IMR-90 (cell line): ENCODE measurements at regions not wholly inside any gene's neighbourhood (a gene's known extent, or its start where the extent isn't known, plus 50 kb on each side); places are given as distances from the start of the nearest gene placed in this dataset.

ENCODE experiments used
- ATAC-seq: fragments of 200-7000 bp; cut with Tn5 transposase; 2 replicates; pipeline ENCODE4 v1.9.1; 2020; ENCODE audit warnings: low read depth, mild to moderate bottlenecking, moderate library complexity
- BruUV-seq: library from RNA; stranded (reverse); fragments of 400-500 nt; replicated peaks from 2 replicates; lab custom pipeline; 2021; lab: Mats Ljungman, UMichigan
- CTCF ChIA-PET: fragments of 300-600 bp; formaldehyde crosslinking; extraction: SDS; loops from one replicate; lab custom pipeline; 2021; ENCODE audit warnings: antibody characterized with exemption; lab: Yijun Ruan, JAX
- POLR2A ChIA-PET: fragments of 300-600 bp; sonication (Branson Sonifier 250); formaldehyde crosslinking; loops from one replicate; lab custom pipeline; 2022; ENCODE audit warnings: antibody characterized with exemption; ENCODE audit not compliant: unreplicated experiment; lab: Charles Lee
- DNase-seq: peaks from one replicate; pipeline ENCODE4 v3.0.0; 2013
- H2AFZ ChIP-seq: replicated peaks from 2 replicates; pipeline ENCODE3; 2013; ENCODE audit warnings: low read length, mild to moderate bottlenecking; ENCODE audit not compliant: poor library complexity
- H2AK5ac ChIP-seq: 2 replicates; pipeline ENCODE4 v1.6.1; 2013; ENCODE audit warnings: low read depth, low read length, inconsistent platforms
- H2AK9ac ChIP-seq: replicated peaks from 2 replicates; pipeline ENCODE3; 2013; ENCODE audit warnings: mild to moderate bottlenecking, low read depth, low read length, moderate library complexity; ENCODE audit not compliant: poor library complexity
- H2BK120ac ChIP-seq: 2 replicates; pipeline ENCODE4 v1.6.1; 2013; ENCODE audit warnings: low read depth, low read length, inconsistent platforms
- H2BK15ac ChIP-seq: 3 replicates; pipeline ENCODE4 v1.6.1; 2013; ENCODE audit warnings: low read depth, low read length, inconsistent platforms
- H2BK20ac ChIP-seq: 2 replicates; pipeline ENCODE4 v1.6.1; 2013; ENCODE audit warnings: low read depth, mild to moderate bottlenecking, inconsistent platforms, low read length, moderate library complexity
- H2BK5ac ChIP-seq: 2 replicates; pipeline ENCODE4 v1.6.1; 2013; ENCODE audit warnings: mild to moderate bottlenecking, low read depth, low read length, inconsistent platforms; ENCODE audit not compliant: poor library complexity, severe bottlenecking
- H3K14ac ChIP-seq: replicated peaks from 2 replicates; pipeline ENCODE4 v1.6.1; 2013; ENCODE audit warnings: low read depth, low read length, inconsistent platforms
- H3K18ac ChIP-seq: 2 replicates; pipeline ENCODE4 v1.6.1; 2013; ENCODE audit warnings: low read depth, low read length, control low read depth
- H3K23ac ChIP-seq: 2 replicates; pipeline ENCODE4 v1.6.1; 2013; ENCODE audit warnings: low read depth, low read length, inconsistent platforms
- H3K27ac ChIP-seq: 2 replicates; pipeline ENCODE4 v1.5.1; 2013; ENCODE audit warnings: mild to moderate bottlenecking, control low read depth, low read length; ENCODE audit not compliant: insufficient read depth
- H3K27me3 ChIP-seq: 2 replicates; pipeline ENCODE4 v1.6.1; 2013; ENCODE audit warnings: low read length; ENCODE audit not compliant: control insufficient read depth, insufficient read depth
- H3K36me3 ChIP-seq: 2 replicates; pipeline ENCODE4 v1.6.1; 2013; ENCODE audit warnings: low read length, mixed read lengths; ENCODE audit not compliant: control insufficient read depth, insufficient read depth
- H3K4ac ChIP-seq: 2 replicates; pipeline ENCODE4 v1.6.1; 2013; ENCODE audit warnings: low read depth, low read length, inconsistent platforms
- H3K4me1 ChIP-seq: 2 replicates; pipeline ENCODE4 v1.6.1; 2013; ENCODE audit warnings: low read length, mixed read lengths; ENCODE audit not compliant: control insufficient read depth, insufficient read depth
- H3K4me2 ChIP-seq: 2 replicates; pipeline ENCODE4 v1.6.1; 2013; ENCODE audit warnings: low read depth, mild to moderate bottlenecking, control low read depth, low read length, moderate library complexity
- H3K4me3 ChIP-seq: 2 replicates; pipeline ENCODE4 v1.5.1; 2013; ENCODE audit warnings: low read depth, mild to moderate bottlenecking, control low read depth, low read length, moderate library complexity; ENCODE audit not compliant: insufficient read depth
- H3K56ac ChIP-seq: 2 replicates; pipeline ENCODE4 v1.6.1; 2013; ENCODE audit warnings: low read length, inconsistent platforms; ENCODE audit not compliant: insufficient read depth; ENCODE audit errors: extremely low read depth
- H3K79me1 ChIP-seq, 2 experiments: 2 replicates each; pipeline ENCODE4 v1.6.1; 2013; ENCODE audit warnings: low read length in 2 of 2, inconsistent platforms in 1 of 2, low read depth in 1 of 2
- H3K9ac ChIP-seq: 2 replicates; pipeline ENCODE4 v1.6.1; 2013; ENCODE audit warnings: low read depth, low read length, control low read depth
- H3K9me1 ChIP-seq: 2 replicates; pipeline ENCODE4 v1.6.1; 2013; ENCODE audit warnings: low read length, inconsistent platforms; ENCODE audit not compliant: insufficient read depth
- H3K9me3 ChIP-seq: 2 replicates; pipeline ENCODE4 v1.6.1; 2013; ENCODE audit warnings: low read length; ENCODE audit not compliant: control insufficient read depth, insufficient read depth
- H4K20me1 ChIP-seq: 2 replicates; pipeline ENCODE4 v1.6.1; 2013; ENCODE audit warnings: low read length, inconsistent platforms; ENCODE audit not compliant: insufficient read depth
- H4K5ac ChIP-seq: 2 replicates; pipeline ENCODE4 v1.6.1; 2013; ENCODE audit warnings: mild to moderate bottlenecking, low read depth, low read length, control low read depth
- H4K8ac ChIP-seq, 2 experiments: 2 replicates each; pipeline ENCODE4 v1.6.1; 2013; ENCODE audit warnings: low read depth in 2 of 2, low read length in 2 of 2, control low read depth in 1 of 2, inconsistent platforms in 1 of 2
- H4K91ac ChIP-seq: 2 replicates; pipeline ENCODE4 v1.6.1; 2013; ENCODE audit warnings: low read depth, low read length, inconsistent platforms; ENCODE audit not compliant: insufficient read depth
- CEBPB ChIP-seq: IDR thresholded peaks from 2 replicates; pipeline ENCODE4 v1.6.1; 2012; ENCODE audit warnings: low read depth, low read length, improper control_type of control experiment
- FOS ChIP-seq: fragments of 150-350 bp; IDR thresholded peaks from 2 replicates; pipeline ENCODE4 v1.6.1; 2016; ENCODE audit warnings: low read depth, low read length
- MAZ ChIP-seq: IDR thresholded peaks from 2 replicates; pipeline ENCODE4 v1.6.1; 2012; ENCODE audit warnings: low read depth, mild to moderate bottlenecking, low read length, improper control_type of control experiment, moderate library complexity, borderline replicate concordance
- NFE2L2 ChIP-seq: fragments of 150-350 bp; IDR thresholded peaks from 2 replicates; pipeline ENCODE4 v1.6.1; 2016; ENCODE audit warnings: low read depth, mild to moderate bottlenecking, low read length
- POLR2A ChIP-seq: IDR thresholded peaks from 2 replicates; pipeline ENCODE4 v1.6.1; 2012; ENCODE audit warnings: mild to moderate bottlenecking, low read depth, low read length
- RAD21 ChIP-seq: IDR thresholded peaks from 2 replicates; pipeline ENCODE4 v1.6.1; 2012; ENCODE audit warnings: low read length, improper control_type of control experiment
- RCOR1 ChIP-seq: IDR thresholded peaks from 2 replicates; pipeline ENCODE4 v1.6.1; 2012; ENCODE audit warnings: mild to moderate bottlenecking, low read length, improper control_type of control experiment; ENCODE audit not compliant: insufficient replicate concordance
- RFX5 ChIP-seq: IDR thresholded peaks from 2 replicates; pipeline ENCODE4 v1.8.0; 2012; ENCODE audit warnings: low read depth, mild to moderate bottlenecking, low read length, moderate library complexity
- SMC3 ChIP-seq: fragments of 150-350 bp; IDR thresholded peaks from 2 replicates; pipeline ENCODE4 v1.6.1; 2016; ENCODE audit warnings: low read depth, mild to moderate bottlenecking, antibody characterized with exemption, low read length, moderate library complexity
- WGBS, 2 experiments: methylation state at CpG; one replicate each; pipeline versions ENCODE4 v1.1.5 to v1.1.7; 2013; ENCODE audit warnings: missing lambda C conversion rate in 2 of 2; ENCODE audit not compliant: insufficient read length in 1 of 2; ENCODE audit errors: extremely low coverage in 2 of 2; 5-methylcytosine and 5-hydroxymethylcytosine counted together
- dilution Hi-C: fragments of 300-500 bp; cut with HindIII; formaldehyde crosslinking; loops from one replicate; pipeline ENCODE4 v1.14.3; 2018; ENCODE audit warnings: low sequenced_read_pairs; ENCODE audit not compliant: unreplicated experiment
- in situ Hi-C: fragments of 300-500 bp; cut with MboI; formaldehyde crosslinking; loops from 3 replicates; pipeline ENCODE4 v1.14.3; 2019; ENCODE audit warnings: low sequenced_read_pairs, inconsistent platforms, mixed read lengths
- intact Hi-C: fragments of 100-400 bp; cut with micrococcal nuclease; formaldehyde crosslinking; loops from 2 replicates; pipeline ENCODE4 v1.10.0; 2022
- TF ChIP-seq, protein P1 (sequence below): fragments of 150-350 bp; IDR thresholded peaks from 2 replicates; pipeline ENCODE4 v1.6.1; 2016; ENCODE audit warnings: low read depth, mild to moderate bottlenecking, low read length, moderate library complexity, borderline replicate concordance
- TF ChIP-seq, protein P2 (sequence below): conservative IDR thresholded peaks from 2 replicates; pipeline ENCODE4 v1.5.1; 2012; ENCODE audit warnings: mild to moderate bottlenecking, low read depth, low read length, improper control_type of control experiment

GRCh38 chr2:6525475-6525964, 340.2 kb downstream of the CMPK2 start:
- Histone ChIP-seq H3K56ac (no peak overlapping the region), H4K91ac (no peak overlapping the region; the same call in 1 of the 2 replicates), H3K27ac (no peak overlapping the region), H2AK5ac (no peak overlapping the region), H2AFZ (no peak overlapping the region), H3K9ac (no peak overlapping the region), H2BK5ac (no peak overlapping the region), H2BK20ac (peak overlapping the region; percentile 20; the same call in 1 of the 2 replicates), H3K9me3 (no peaks in the 10 kb centered on the region), H3K36me3 (no peaks in the 10 kb centered on the region), H3K9me1 (no peaks in the 10 kb centered on the region), H3K23ac (no peak overlapping the region), H2BK15ac (no peak overlapping the region), H3K4ac (no peak overlapping the region; the same call in 1 of the 2 replicates), H4K5ac (no peak overlapping the region), H3K79me1 (no peaks in the 10 kb centered on the region), H3K4me2 (no peak overlapping the region), H2AK9ac (no peak overlapping the region), H4K8ac (no peak overlapping the region), H3K27me3 (no peaks in the 10 kb centered on the region), H3K18ac (no peak overlapping the region), H2BK120ac (no peak overlapping the region; the same call in 1 of the 2 replicates), H4K20me1 (no peaks in the 10 kb centered on the region), H3K4me3 (no peak overlapping the region), H3K14ac (no peak overlapping the region), H3K4me1 (peaks cover 2% of the 10 kb centered on the region; the same call in 1 of the 2 replicates)
- TF ChIP-seq, protein P1, sequence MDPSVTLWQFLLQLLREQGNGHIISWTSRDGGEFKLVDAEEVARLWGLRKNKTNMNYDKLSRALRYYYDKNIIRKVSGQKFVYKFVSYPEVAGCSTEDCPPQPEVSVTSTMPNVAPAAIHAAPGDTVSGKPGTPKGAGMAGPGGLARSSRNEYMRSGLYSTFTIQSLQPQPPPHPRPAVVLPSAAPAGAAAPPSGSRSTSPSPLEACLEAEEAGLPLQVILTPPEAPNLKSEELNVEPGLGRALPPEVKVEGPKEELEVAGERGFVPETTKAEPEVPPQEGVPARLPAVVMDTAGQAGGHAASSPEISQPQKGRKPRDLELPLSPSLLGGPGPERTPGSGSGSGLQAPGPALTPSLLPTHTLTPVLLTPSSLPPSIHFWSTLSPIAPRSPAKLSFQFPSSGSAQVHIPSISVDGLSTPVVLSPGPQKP, result no peak
- TF ChIP-seq SMC3, result no peak
- TF ChIP-seq, protein P2, sequence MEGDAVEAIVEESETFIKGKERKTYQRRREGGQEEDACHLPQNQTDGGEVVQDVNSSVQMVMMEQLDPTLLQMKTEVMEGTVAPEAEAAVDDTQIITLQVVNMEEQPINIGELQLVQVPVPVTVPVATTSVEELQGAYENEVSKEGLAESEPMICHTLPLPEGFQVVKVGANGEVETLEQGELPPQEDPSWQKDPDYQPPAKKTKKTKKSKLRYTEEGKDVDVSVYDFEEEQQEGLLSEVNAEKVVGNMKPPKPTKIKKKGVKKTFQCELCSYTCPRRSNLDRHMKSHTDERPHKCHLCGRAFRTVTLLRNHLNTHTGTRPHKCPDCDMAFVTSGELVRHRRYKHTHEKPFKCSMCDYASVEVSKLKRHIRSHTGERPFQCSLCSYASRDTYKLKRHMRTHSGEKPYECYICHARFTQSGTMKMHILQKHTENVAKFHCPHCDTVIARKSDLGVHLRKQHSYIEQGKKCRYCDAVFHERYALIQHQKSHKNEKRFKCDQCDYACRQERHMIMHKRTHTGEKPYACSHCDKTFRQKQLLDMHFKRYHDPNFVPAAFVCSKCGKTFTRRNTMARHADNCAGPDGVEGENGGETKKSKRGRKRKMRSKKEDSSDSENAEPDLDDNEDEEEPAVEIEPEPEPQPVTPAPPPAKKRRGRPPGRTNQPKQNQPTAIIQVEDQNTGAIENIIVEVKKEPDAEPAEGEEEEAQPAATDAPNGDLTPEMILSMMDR, result no peak
- no peak for TF ChIP-seq POLR2A
- no peak for TF ChIP-seq NFE2L2
- TF ChIP-seq RFX5, result no peak
- no peak for TF ChIP-seq MAZ
- TF ChIP-seq RCOR1, result no peak
- no peak for TF ChIP-seq RAD21
- TF ChIP-seq CEBPB, result no peak
- no peak for TF ChIP-seq FOS
- no CpG with 5 or more reads among the region's 6 CpGs for WGBS, 2 experiments
- CTCF ChIA-PET, result no interaction called here
- BruUV-seq, result no TSS peak
- POLR2A ChIA-PET, result no interaction called here
- no peak for DNase-seq
- dilution Hi-C loops, result no loop called here
- in situ Hi-C loops, result no loop called here
- no peak for ATAC-seq
- intact Hi-C loops, result no loop called here
